D721Med (cell line): ENCODE measurements at regions not wholly inside any gene's neighbourhood (a gene's known extent, or its start where the extent isn't known, plus 50 kb on each side); places are given as distances from the start of the nearest gene placed in this dataset.

Experiments
- DNase-seq: peaks from one replicate; pipeline ENCODE4 v3.0.0; 2011; ENCODE audit warnings: low spot score; ENCODE audit not compliant: insufficient read length
- FAIRE-seq: peaks from 2 replicates; lab custom pipeline; 2011; peaks lifted over from hg19 to GRCh38; lab: Jason Lieb, UNC
- CTCF ChIP-seq: IDR thresholded peaks from 2 replicates; pipeline ENCODE4 v1.5.1; 2012; ENCODE audit warnings: mild to moderate bottlenecking, control low read depth; ENCODE audit not compliant: insufficient read depth; ENCODE audit errors: missing control alignments

GRCh38 chrY:15773579-15773978 lies 1249.2 kb downstream of the NLGN4Y start:
- FAIRE-seq, result no peak
- no peak for TF ChIP-seq CTCF
- no peak for DNase-seq

DNA sequence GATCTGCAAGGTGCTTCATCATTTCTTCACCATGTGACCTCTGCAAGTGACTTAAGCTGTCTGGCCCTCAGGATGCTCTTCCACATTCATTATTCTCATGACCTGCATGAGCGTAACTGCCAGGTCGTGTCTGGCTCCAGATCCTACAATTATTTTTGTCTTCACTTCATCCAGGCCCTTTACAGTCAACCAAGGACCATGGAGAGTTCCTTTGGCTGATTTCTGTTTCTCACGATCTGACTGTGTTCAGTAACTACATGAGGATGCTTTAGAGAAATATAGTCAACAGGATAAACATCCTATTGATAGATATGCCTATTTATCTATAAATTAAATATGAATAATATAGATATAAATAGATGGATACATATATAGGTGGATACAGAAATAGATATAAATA lies 1251.6 kb downstream of the NLGN4Y start:
- TF ChIP-seq CTCF, result no peak
- DNase-seq (no peak), FAIRE-seq (no peak)

GRCh38 chrY:15779891-15780290 lies 1255.6 kb downstream of the NLGN4Y start:
- FAIRE-seq (no peak), DNase-seq (no peak)
- no peak for TF ChIP-seq CTCF

GRCh38 chrY:15800021-15800420 lies 1275.7 kb downstream of the NLGN4Y start:
- FAIRE-seq, result no peak

GRCh38 chrY:15805985-15806384 lies 1281.7 kb downstream of the NLGN4Y start:
- TF ChIP-seq CTCF, result no peak
- DNase-seq, result no peak
- no peak for FAIRE-seq

More at GRCh38 chrY:15800021-15800420, 1275.7 kb downstream of the NLGN4Y start:
- TF ChIP-seq CTCF, result no peak
- DNase-seq, result no peak

GRCh38 chrY:15814241-15814640 lies 1289.9 kb downstream of the NLGN4Y start:
- no peak for TF ChIP-seq CTCF
- DNase-seq (no peak), FAIRE-seq (no peak)
